CD4-positive, alpha-beta T cell (primary cell): ENCODE measurements at regions not wholly inside any gene's neighbourhood (a gene's known extent, or its start where the extent isn't known, plus 50 kb on each side); places are given as distances from the start of the nearest gene placed in this dataset.

Source experiments
- ATAC-seq: fragments of 200-7000 bp; cut with Tn5 transposase; one replicate; pipeline ENCODE4 v1.10.0; 2022; ENCODE audit warnings: mild to moderate bottlenecking; ENCODE audit not compliant: poor library complexity
- CTCF ChIA-PET: fragments of 350-600 bp; sonication (Branson Sonifier 250); formaldehyde crosslinking; loops from one replicate; lab custom pipeline; 2021; ENCODE audit warnings: antibody characterized with exemption, inconsistent platforms; lab: Charles Lee
- POLR2A ChIA-PET: fragments of 350-600 bp; sonication (Branson Sonifier 250); formaldehyde crosslinking; loops from one replicate; lab custom pipeline; 2021; ENCODE audit warnings: antibody characterized with exemption, inconsistent platforms; lab: Charles Lee
- DNase-seq, 14 experiments: peaks; one replicate each; pipeline ENCODE4 v3.0.0-alpha.2; 2013 to 2020; ENCODE audit warnings: mixed read lengths in 2 of 14
- H3K27ac ChIP-seq, 2 donors: one replicate each; pipeline versions ENCODE4 v1.5.1 to v1.7.0; 2013; ENCODE audit warnings: low read length in 2 of 2, low read depth in 1 of 2, mild to moderate bottlenecking in 1 of 2
- H3K27me3 ChIP-seq, 2 experiments: 1 replicate in 1 of 2; 2 replicates in 1 of 2; pipeline versions ENCODE4 v1.6.1 to v1.7.0; 2013; ENCODE audit warnings: low read length in 2 of 2, control low read depth in 1 of 2, mild to moderate bottlenecking in 1 of 2, moderate library complexity in 1 of 2; ENCODE audit not compliant: insufficient read depth in 2 of 2, control insufficient read depth in 1 of 2
- H3K36me3 ChIP-seq: one replicate; pipeline ENCODE4 v1.6.1; 2013; ENCODE audit warnings: low read length, control low read depth; ENCODE audit not compliant: insufficient read depth
- H3K4me1 ChIP-seq: one replicate; pipeline ENCODE4 v1.6.1; 2013; ENCODE audit warnings: low read length, control low read depth; ENCODE audit not compliant: insufficient read depth
- H3K4me3 ChIP-seq: one replicate; pipeline ENCODE4 v1.5.1; 2013; ENCODE audit warnings: mild to moderate bottlenecking, low read length, moderate library complexity
- H3K9me3 ChIP-seq, 2 experiments: 1 replicate in 1 of 2; 2 replicates in 1 of 2; pipeline versions ENCODE4 v1.6.1 to v1.7.0; 2013; ENCODE audit warnings: low read length in 2 of 2, mild to moderate bottlenecking in 2 of 2, control low read depth in 1 of 2, moderate library complexity in 1 of 2; ENCODE audit not compliant: control insufficient read depth in 1 of 2, insufficient read depth in 1 of 2
- H3K27ac Mint-ChIP-seq: one replicate; pipeline ENCODE4 v1.8.0; 2020; ENCODE audit warnings: mixed read lengths
- H3K27me3 Mint-ChIP-seq: one replicate; pipeline ENCODE4 v1.8.0; 2021; ENCODE audit warnings: mixed read lengths
- H3K36me3 Mint-ChIP-seq: one replicate; pipeline ENCODE4 v1.8.0; 2021; ENCODE audit warnings: low read depth, mixed read lengths
- H3K4me1 Mint-ChIP-seq: one replicate; pipeline ENCODE4 v1.8.0; 2021; ENCODE audit warnings: low read depth, mixed read lengths
- H3K4me3 Mint-ChIP-seq: one replicate; pipeline ENCODE4 v1.8.0; 2020; ENCODE audit warnings: mild to moderate bottlenecking, mixed read lengths
- H3K9me3 Mint-ChIP-seq: one replicate; pipeline ENCODE4 v1.8.0; 2020; ENCODE audit warnings: mixed read lengths
- intact Hi-C, 2 experiments: fragments of 100-400 bp; cut with DNase I in 1 of 2; cut with micrococcal nuclease in 1 of 2; formaldehyde crosslinking; loops; one replicate each; pipeline versions ENCODE4 v1.15.1 to v1.9.0; 2023 to 2025; cut with DNase I, micrococcal nuclease
- TF ChIP-seq, protein P1 (sequence below): fragments of 200-600 bp; IDR thresholded peaks from one replicate; pipeline ENCODE4 v1.8.0; 2022; ENCODE audit warnings: antibody characterized with exemption, mild to moderate bottlenecking

DNA sequence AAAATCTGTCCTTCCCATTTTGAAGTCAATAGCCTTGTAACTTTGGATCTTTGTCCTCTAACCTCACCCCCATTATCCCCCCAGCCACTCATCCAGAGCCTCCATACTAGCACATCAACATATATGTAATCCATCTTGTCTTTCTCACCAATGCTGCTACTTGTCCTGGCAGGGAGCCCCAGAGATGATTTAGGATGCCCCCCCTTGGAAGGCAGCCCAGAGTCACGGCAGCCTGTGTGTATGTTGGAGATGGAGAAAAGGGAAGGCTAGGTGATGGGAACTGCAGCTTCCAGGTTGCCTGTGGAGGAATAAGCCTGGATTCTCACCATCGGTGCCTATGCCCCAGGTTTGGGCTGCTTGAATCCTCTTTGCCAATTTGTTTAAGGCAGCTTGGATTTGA, 51.7 kb upstream of the SCMH1 start:
- no peak overlapping the region for H3K27ac ChIP-seq
- CTCF ChIA-PET: no interaction called here
- ATAC-seq (no peak), DNase-seq (no peak)
- no peaks in the 10 kb centered on the region for H3K36me3 Mint-ChIP-seq
- POLR2A ChIA-PET: no interaction called here
- no peaks in the 10 kb centered on the region for H3K9me3 ChIP-seq
- H3K36me3 ChIP-seq: no peaks in the 10 kb centered on the region
- intact Hi-C loops: no loop called here
- no peaks in the 10 kb centered on the region for H3K4me1 ChIP-seq
- no peaks in the 10 kb centered on the region for H3K4me1 Mint-ChIP-seq
- no peak overlapping the region for H3K27ac Mint-ChIP-seq
- H3K9me3 Mint-ChIP-seq: no peaks in the 10 kb centered on the region
- no peak overlapping the region for H3K4me3 ChIP-seq
- no peak overlapping the region for H3K4me3 Mint-ChIP-seq
- peaks cover 4 to 10% of the 10 kb centered on the region in 2 experiments for H3K27me3 ChIP-seq
- H3K27me3 Mint-ChIP-seq: peaks cover 33% of the 10 kb centered on the region
- TF ChIP-seq, protein P1, sequence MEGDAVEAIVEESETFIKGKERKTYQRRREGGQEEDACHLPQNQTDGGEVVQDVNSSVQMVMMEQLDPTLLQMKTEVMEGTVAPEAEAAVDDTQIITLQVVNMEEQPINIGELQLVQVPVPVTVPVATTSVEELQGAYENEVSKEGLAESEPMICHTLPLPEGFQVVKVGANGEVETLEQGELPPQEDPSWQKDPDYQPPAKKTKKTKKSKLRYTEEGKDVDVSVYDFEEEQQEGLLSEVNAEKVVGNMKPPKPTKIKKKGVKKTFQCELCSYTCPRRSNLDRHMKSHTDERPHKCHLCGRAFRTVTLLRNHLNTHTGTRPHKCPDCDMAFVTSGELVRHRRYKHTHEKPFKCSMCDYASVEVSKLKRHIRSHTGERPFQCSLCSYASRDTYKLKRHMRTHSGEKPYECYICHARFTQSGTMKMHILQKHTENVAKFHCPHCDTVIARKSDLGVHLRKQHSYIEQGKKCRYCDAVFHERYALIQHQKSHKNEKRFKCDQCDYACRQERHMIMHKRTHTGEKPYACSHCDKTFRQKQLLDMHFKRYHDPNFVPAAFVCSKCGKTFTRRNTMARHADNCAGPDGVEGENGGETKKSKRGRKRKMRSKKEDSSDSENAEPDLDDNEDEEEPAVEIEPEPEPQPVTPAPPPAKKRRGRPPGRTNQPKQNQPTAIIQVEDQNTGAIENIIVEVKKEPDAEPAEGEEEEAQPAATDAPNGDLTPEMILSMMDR: no peak
